Fibroblast of skin of right quadriceps (primary cell): ENCODE measurements at regions not wholly inside any gene's neighbourhood (a gene's known extent, or its start where the extent isn't known, plus 50 kb on each side); places are given as distances from the start of the nearest gene placed in this dataset.

Experiments
- DNase-seq: peaks from one replicate; pipeline ENCODE4 v3.0.0-alpha.2; 2013

DNA sequence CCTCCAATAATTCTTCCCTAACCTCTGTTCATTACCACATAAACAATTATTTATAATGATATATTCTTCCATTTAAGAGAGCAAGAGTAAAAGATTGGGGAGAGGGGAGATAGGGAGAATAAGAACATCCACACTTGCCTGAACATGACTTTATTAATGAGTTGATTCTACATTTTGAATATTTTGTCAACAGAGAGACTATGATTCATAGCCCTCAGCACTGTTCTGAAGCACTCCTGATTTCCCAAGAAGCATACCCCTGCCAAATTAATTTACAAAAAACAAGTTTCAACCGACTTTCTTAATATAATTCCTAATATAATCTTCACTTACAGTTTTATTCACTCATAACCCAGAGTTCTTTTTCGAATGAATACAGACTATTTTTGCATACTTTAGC, 828.8 kb downstream of the ROBO2 start:
- DNase-seq = no peak

DNA sequence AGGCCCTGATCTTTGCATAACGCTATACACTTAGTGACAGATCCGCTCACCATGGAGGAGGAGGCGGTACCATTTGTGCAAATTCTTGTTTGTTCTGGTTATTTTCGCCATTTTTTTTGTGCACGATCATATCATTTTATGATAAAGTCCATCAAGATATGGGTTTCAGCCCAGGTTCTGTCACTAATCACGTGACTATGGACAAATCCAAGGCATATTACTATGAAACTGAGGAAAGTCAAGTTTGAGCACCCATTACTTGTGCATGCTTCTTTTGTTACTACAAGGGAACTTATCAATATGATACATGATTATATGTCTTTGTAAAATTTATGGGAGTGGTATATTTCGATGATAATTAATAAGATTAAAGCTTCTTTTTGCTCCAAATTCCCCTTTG, 829.5 kb downstream of the ROBO2 start:
- no peak for DNase-seq

DNA sequence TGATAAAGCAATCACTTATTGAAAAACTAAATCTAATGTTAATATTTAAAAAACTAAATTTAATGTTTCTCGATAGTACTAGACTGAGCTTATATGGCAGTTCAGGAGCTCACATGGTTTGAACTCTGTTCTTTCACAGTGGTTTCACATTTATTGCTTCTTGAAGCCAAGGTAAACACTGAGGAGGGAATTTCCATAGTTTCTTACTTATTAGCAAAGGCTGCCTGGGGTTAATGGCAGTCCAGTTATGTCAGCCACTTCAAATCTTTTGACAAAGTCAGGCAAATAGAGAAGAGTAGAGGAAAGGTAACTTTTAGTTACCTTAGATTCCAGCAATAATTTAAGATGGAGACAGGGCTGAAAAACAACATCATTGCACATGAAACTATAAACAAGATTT, 831.5 kb downstream of the ROBO2 start:
- DNase-seq = no peak

DNA sequence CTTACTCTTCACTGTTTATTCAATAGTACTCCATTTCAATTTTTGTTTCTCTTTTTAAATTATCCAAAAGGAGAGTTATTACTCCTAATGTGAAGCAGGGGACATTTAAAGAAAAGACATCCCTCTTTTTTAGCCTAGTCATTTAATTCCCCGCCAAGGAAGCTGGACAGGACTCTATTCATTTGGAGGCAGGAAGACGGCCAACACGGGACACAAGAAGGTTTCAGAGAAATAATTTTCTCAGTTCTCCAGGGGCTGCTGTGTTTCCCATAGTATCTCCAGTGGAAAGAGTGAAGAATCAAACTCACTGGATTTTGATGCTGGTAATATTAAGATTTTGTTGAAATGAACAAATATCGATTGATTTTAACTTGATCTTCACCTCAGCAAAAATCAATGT, 833.7 kb downstream of the ROBO2 start:
- no peak for DNase-seq

DNA sequence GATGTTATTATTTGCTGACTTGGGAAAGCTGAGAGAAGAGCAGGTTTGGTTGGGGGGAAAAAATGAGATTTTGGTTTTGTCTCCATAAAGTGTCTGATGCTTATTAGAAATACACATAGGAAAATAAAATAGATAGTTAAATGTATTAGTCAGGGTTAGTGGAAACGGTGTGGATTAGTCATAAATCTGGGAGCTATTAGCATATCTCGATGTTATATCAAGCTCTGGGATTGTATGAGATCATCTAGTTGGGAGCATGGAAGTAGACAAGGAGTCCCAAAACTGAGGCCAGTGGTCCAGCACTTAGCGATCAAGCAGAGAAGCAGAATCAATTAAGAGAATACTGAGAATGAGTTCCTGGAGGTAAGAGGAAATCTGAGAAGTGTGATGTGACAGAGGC, 845.5 kb downstream of the ROBO2 start:
- DNase-seq = peak; percentile 44

DNA sequence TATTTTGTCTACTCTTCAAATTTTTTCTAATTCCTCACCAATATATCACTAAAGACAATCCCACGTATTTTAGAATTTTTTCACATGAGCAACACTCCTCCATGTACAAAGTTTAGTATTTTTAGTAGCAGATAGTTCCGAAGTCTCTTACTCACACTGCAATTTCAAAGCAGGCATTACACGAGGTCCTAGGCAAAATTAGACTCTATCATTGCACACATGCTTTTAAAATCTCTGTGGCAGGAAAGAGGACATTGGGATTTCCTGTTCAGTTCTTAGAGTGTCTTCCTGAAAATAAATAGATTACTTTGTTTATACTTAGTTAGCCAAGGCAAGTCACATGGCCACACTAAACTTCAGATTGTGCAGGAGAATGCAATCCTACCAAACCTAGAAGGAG, 847.7 kb downstream of the ROBO2 start:
- peak; percentile 22 for DNase-seq

DNA sequence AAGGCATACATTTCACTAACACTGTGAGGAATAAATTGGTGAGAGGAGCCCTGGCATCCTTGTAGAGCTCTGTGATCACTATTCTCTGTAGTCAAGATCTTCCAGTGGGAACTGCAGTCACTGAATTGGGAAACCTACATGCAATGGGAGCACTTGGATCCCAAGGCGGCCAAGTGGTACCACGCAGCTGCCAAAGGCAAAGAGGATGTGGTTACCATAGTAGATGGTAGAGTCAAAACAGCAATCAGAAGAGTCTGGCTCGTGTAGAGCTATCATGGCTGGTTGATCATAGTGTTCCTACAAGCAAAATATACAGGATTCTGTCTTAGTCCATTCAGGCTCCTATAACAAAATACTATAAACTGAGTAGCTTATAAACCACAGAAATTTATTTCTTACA, 849.7 kb downstream of the ROBO2 start:
- no peak for DNase-seq

DNA sequence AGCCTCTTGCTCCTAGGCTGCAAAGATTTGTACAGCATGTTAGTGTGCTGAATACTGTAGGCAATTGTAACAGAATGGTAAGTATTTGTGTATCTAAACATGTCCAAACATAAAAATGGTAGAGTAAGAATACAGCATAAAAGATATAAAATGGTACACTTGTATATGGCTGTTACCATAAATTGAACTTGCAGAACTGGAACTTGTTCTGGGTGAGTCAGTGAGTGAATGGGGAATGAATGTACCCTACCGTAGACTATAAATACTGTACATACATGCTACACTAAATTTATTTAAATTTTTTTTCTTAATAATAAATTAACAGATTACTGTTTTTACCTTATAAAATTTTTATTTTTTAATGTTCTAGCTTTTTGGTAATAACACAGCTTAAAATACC, 858.7 kb downstream of the ROBO2 start:
- DNase-seq = no peak

DNA sequence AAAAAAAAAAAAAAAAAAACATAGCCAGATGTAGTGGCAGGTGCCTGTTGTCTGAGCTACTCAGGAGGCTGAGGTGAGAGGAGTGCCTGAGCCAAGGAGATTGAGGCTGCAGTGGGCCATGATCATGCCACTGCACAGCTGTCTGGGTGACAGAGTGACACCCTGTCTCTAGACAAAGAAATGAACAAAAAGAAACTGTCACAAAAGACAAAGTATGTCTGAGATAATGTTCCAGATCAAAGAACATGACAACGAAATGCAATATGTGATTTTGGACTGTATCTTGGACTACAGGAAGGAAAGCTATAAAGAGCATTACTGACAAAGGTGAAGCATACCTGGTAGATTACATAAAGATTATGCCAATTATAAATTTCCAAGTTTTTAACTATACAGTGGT, 862.8 kb downstream of the ROBO2 start:
- no peak for DNase-seq

DNA sequence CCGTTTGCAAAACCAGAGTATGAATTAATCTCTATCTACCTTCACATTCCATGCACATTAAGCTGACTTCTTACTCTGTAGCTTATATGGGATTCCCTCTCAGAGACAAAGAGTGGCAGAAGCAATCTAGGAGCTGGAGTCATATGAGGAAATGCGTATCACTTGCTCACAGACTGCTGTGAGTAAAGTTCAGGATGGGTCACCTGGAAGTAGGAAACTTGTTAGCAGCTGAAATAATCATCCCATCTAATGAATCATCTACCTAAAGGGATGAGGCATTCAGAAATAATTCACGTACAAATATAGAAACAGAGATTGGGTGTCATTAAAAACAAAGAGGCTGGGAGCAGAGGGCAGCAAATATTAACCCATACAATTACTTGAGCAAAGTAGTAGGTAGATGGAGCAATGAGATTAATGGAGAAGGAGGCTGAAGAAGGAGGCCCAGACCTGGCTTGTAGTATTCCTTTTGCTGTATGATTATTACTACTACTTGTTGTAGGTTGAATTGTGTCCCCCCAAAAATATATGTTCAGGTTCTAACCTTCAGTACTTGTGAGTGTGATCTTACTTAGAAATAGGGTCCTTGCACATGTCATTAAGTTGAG, 866.3 kb downstream of the ROBO2 start:
- DNase-seq = no peak

DNA sequence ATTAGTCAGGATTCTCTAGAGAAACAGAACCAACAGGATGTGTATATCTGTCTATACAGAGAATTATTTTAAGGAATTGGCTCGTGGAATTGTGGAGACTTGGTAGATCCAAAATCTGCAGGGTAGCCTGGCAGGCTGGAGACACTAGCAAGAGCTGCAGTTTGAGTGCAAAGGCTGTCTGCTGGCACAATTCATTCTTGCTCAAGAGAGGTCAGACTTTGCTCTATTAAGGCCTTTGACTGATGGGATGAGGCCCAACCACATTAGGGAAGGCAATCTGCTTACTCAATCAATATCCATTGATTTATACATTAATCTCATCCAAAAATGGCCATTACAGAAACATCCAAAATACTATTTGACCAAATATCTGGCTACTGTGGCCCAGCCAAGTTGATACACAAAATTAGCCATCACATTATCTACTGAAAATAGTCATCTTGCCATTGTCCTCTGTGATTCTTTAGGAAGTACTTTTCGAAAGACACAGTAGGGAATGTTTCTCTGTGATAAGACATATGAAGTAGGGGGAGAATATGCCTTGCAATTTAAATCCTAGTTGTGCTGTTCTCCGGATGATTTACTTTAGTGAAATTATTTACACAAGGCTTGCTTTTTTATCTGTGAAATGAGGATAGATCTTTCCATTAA, 873.8 kb downstream of the ROBO2 start:
- no peak for DNase-seq

DNA sequence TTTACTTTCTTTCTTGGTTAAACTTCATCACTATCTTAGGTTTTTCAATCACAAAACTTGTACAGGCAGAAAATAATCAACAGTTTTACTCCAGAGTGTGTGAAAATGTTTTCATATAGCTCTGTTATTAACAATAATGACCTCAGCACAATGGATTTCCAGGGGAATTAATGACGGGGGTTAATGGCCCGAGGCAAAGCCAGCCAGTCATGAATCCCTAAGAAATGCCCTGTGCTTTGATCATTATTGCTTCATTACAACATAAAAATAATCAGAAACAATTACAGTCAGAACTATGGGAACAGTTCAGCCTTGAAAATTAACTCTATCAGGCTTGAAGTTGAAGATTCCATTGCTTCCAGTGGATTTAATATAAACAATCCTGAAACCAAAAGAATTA, 875.4 kb downstream of the ROBO2 start:
- DNase-seq = no peak

DNA sequence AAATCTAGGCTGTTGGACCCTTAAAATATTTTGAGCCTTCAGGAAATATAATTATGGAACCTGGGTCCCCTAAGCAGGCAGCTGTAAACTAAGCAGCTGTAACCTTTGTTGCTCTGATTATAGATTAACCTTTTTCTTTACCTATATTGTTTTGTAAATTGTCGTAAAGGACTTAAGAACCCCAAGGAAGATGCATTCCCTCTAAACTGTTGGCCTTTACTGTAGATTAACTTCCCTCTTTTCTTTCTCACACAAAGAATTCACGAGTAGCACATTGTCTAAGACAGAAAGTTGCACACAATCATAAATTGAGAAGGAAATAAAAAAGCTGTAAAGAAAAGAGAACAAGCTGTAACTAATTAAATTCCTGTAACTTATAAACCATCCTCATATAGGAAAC, 877.3 kb downstream of the ROBO2 start:
- DNase-seq = no peak

DNA sequence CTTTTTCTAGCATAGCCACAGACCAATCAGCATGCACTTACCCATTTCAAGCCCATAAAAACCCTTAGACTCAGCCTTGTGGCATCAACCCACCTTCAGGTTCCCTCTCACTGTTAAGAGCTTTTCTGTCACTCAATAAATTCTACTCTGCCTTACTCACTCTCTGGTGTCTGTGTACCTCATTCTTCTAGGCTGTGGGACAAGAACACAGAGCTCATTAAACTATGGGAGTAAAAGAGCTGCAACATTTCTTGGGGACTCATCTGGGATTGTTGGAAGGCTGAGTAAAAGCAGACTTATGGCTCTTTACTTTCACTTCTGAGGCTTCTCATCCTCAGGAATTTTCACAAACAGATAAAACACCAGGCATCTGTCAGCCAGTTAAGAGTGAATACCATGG, 879.3 kb downstream of the ROBO2 start:
- DNase-seq = no peak

DNA sequence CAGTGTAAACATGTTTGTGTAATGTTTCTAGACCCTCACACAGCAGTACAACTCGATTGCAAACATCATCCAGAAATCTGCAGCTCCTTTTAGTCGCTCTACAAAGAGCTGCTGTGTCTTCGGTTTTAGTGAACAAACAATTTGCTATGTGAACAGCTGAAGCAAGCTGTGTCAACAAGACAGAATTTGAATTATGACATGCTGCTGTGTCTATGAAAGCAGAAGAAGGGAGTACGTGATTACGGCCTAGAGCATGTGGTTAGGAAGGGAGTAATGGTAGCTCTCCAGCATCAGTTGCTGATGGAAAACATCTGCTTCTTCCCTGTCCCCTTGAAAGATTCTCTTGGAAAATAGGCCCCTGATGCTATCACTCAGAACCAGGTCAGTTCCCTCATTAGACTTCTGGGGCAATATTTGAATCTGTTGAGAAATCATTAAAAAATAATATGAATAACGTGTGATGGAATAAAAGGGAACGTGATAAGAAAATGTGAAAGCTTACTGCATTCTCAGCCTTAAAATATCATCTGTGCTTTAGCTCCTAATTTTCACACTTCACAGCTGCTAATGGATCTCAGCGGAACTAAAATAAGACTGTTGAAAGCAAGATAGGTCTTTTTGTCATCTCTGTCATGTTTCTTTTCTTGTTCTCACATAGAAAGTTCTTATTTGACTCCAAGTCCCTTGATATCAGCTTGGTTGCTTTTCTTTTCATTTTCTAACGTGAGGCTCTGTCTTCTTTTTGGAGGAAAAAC, 891.5 kb downstream of the ROBO2 start:
- peak; percentile 72 for DNase-seq

DNA sequence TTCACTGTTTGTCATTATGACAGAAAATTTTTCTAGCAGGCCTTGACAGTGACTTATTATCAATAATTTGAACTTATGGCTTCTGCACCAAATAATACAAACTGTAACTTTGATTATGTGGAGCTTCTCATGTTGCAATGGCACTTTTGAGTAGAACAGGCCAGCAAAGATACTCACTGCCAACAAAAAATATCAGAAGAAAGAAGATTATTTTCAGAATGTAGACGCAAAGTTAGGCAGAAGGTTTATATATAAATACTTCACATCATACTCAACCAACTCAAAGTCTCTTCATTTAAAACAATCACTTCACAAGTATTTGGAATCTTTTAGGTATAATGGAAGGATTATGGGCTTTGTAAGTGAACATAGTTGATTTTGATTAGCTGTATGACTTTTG, 893.0 kb downstream of the ROBO2 start:
- no peak for DNase-seq

DNA sequence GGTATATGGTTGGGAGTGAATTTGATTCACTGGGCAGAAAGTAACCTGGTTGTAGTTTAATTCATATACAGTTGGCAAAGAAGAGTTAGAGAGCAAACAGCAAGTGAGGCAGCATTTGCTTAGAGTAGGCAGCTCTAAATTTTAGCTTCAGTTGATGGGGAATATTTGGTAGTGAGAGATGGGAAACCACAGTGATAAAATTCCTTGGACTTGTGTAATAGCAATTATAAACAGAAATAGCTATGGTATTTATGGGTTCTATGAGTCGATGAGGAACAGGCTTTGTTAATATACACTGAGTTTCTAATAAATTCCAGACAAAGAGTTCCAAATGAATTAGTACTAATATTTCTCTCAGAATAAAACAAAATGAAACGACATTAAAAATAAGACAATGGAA, 894.0 kb downstream of the ROBO2 start:
- DNase-seq = peak; percentile 64

DNA sequence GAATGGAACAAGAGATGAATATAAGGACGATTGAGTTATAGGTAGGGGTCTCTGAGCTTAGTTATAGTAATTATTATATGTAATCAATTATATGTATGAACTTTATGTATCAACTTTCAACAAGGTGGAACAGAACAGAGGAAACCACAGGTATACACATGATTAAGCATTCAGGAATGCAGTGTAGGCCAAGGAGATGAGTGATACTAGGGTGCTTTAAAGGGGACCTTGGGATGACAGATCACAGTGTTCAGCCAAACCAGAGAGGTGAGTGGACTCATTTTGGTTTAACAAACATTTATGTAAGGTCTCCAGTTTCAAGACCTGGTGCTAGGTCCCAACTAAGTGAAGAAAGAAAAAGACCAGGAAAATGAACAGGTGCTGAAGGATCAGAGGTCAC, 895.5 kb downstream of the ROBO2 start:
- no peak for DNase-seq

DNA sequence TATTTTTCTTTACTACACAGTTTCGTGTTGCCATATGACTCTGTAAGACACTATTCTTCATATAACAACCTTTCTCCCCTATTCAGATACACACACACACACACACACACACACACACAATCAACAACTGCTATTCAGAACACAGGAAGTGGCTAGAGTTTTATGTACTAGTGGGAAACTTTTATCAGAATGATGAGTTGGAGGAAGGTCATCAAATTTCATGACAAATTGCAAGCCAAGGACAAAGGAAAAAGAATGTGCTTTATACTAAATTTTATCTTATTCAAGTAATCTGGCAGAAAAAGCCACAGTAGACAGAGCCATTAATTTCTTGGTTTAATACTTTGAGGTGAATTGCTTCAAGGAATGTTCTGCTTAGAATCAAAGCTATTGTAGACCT, 899.8 kb downstream of the ROBO2 start:
- DNase-seq = peak; percentile 55

DNA sequence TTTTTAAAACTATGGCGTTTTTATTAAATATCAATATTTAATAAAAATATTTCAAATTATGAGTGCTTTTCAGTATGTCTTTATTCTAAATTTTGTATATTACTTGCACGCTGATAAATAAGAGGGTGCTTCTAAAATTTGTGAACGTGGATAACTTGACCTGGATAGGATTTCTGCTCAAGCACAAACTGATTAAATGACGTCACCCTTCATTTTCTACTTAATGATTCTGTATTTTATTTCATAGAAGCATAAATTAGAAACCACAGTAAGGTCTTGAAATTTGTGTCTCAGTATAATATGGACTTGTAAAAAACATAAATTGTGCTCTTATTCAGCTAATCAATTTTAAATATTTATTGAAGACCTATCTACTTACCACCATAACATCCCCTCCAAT, 903.7 kb downstream of the ROBO2 start:
- DNase-seq = no peak

DNA sequence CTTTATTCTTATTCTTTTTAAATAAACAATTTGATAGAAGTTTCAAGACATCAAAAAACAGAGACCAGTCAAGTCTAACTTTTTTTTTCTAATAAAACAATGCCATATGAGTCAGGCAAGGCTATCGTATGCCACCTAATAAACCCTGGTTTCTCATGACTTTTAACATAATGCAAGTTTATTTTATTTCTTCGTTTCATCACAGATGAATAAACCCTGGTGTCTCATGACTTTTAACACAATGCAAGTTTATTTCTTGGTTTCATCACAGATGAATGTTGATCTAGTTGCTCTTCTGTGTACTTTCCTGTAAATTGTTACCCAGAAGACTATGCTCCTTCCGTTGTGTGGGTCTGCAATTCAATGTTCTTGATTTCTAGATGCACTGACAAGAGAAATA, 905.4 kb downstream of the ROBO2 start:
- no peak for DNase-seq

DNA sequence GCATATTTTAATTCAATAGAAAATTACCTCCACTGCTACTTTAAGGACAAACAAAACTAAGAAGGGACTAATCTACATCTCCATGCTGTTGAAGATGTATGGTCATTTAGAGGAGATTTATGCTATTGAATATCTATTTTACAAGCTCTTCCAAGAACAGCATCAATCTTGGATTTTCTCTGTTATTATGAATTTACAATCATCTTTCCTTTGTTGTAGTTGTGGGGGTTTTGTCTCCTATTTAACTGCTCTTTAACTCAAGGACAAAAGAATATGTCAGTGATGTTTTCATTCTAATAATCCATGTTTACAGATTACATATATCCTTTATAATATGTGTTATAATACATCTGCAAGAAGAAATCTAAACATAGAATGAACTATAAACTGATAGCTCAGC, 907.8 kb downstream of the ROBO2 start:
- DNase-seq = no peak

DNA sequence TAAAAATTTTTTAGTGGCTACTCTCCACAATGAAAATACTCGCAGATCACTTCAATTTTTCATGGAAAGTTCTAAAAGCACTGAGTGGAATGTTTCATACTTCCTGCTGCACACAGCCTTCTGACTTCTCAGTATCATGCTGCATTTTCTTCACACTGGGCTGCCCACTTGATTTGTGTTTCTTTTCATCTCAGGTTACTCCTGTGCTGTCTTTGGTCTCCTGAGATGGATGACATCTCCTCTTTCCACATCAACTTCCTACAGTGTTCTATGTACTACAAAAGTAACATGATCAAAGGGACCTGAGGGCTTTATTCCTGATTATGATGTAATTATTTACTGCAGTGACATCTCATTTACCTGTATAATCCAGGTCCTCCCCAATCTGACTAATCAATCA, 927.7 kb downstream of the ROBO2 start:
- no peak for DNase-seq

DNA sequence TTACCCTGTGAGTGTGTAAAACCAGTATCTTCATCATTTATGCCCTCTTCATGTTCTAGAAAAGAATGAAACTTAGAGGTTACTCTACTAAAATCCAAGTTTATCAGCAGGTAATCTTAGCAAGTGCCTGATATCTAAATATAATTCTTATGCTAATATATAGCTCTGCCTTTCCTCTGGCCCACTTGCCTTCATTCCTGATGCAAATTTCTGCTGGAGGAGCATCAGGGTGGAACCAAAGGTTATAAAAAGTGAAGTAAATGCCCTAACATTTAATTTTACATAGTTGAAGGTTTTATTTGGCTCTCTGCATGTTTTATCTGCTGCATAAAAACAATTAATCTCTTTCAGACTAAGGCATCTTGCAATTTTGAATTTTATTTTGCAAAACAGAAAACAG, 936.2 kb downstream of the ROBO2 start:
- DNase-seq = no peak

DNA sequence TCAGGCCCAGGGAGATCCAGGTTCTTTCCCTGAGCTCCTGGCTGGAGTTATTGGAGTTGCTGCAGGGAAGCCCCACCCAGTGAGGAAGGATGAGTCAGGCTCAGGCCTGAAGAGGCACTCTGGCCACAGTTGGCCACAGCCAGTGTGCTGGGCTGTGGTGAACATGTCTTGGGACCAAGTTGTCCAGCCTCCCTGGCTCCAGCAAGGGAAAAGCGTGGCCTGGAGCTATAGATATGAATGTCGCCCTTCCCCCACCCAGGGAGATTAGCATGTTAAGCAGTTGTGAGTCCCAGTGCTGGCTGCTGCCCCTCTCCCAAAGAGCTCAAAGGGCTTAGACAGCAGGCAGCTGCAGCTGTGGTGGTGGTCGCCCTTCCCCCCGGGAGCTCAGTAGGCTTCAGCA, 963.2 kb downstream of the ROBO2 start:
- DNase-seq = no peak
